ENCODE measurements at regions not wholly inside any gene's neighbourhood (a gene's known extent, or its start where the extent isn't known, plus 50 kb on each side); places are given as distances from the start of the nearest gene placed in this dataset.

DNA sequence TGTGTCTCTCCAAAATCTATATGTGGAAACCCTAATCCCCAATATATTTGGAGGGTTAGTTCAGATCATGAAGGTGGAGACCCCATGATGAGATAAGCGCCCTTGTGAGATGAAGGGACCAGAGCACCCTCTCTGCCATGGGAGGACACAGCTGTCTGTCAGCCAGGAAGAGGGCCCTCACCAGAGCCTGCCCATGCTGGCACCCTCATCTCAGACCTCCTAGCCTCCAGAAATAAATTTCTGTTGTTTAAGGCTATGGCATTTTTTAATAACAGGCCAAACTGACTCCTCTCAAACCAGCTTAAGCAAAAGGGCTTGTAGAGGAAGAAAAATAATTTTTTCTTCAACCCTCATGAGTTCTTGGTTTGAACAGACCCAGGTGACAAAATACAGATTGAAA is 79.2 kb upstream of the MAMDC2 start:
- Histone ChIP-seq H3K79me2 (ENCODE audit: insufficient read depth, low read length) (no peaks in the 10 kb centered on the region), H3F3A (ENCODE audit: low read depth) (no peaks in the 10 kb centered on the region), H3K4me3 (ENCODE audit: low read length, poor library complexity, severe bottlenecking) (no peak overlapping the region), H3K27me3 (ENCODE audit: insufficient read depth, low read length, poor library complexity, severe bottlenecking) (no peaks in the 10 kb centered on the region), H3K36me3 (ENCODE audit: insufficient read depth, low read length) (no peaks in the 10 kb centered on the region), H3K9me3 (ENCODE audit: insufficient read depth, low read depth, low read length) (no peaks in the 10 kb centered on the region), H4K20me1 (ENCODE audit: insufficient read depth, low read length, poor library complexity, severe bottlenecking) (no peaks in the 10 kb centered on the region), H3K4me2 (ENCODE audit: low read depth, low read length, poor library complexity, severe bottlenecking) (no peak overlapping the region), H2AFZ (ENCODE audit: low read length) (no peak overlapping the region), H3K4me1 (ENCODE audit: insufficient read depth, low read length, poor library complexity, severe bottlenecking) (no peaks in the 10 kb centered on the region), H3K9ac (ENCODE audit: low read depth, low read length, poor library complexity, severe bottlenecking) (no peak overlapping the region), H3K9me2 (replicated peaks; ENCODE audit: low read depth, low read length) (no peaks in the 10 kb centered on the region)
- TF ChIP-seq EZH2phosphoT487 (IDR thresholded peaks at IDR 0.05; ENCODE audit: borderline replicate concordance): no peak
- TF ChIP-seq, protein P1, sequence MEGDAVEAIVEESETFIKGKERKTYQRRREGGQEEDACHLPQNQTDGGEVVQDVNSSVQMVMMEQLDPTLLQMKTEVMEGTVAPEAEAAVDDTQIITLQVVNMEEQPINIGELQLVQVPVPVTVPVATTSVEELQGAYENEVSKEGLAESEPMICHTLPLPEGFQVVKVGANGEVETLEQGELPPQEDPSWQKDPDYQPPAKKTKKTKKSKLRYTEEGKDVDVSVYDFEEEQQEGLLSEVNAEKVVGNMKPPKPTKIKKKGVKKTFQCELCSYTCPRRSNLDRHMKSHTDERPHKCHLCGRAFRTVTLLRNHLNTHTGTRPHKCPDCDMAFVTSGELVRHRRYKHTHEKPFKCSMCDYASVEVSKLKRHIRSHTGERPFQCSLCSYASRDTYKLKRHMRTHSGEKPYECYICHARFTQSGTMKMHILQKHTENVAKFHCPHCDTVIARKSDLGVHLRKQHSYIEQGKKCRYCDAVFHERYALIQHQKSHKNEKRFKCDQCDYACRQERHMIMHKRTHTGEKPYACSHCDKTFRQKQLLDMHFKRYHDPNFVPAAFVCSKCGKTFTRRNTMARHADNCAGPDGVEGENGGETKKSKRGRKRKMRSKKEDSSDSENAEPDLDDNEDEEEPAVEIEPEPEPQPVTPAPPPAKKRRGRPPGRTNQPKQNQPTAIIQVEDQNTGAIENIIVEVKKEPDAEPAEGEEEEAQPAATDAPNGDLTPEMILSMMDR (conservative IDR thresholded peaks at IDR 0.05; ENCODE audit: low read length): no peak

DNA sequence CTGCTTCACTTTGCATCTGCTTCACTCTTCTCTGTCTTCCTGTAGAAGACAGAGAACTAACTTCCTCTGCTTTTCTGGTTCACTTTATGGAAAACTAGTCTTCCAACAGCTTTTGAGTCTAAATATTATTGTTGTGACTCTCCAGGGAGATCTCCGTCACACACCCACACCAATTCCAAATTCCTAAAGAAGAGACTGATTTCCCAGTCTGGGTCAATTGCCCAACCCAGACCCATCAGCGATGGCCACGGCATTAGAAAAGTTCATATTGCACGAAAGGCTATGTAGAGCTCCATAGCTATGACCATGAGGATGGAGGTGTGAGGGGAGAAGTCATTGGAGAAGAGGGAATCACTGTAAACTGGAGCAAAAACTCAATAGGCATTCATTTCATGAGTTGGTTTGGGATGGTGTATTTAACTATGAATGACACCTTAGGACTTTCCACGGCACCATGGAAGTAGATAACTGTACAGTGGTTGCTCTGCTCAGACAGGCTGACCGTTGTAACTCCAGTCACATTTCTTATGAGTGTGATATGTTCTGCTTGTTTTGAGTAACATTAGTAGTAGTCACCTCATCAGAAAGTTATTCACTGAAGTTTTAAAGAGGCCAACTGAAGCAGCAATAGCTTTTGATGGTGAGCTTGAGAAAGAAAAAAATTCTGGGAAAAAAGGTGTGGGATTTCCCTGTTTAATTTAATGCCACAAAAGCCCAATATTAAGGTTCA is 78.1 kb upstream of the MAMDC2 start:
- no peak overlapping the region for H2AFZ ChIP-seq (ENCODE audit: low read length)
- no peak for TF ChIP-seq EZH2phosphoT487 (IDR thresholded peaks at IDR 0.05; ENCODE audit: borderline replicate concordance)
- TF ChIP-seq, protein P1 (conservative IDR thresholded peaks at IDR 0.05; ENCODE audit: low read length): no peak
- no peaks in the 10 kb centered on the region for H3K4me1 ChIP-seq (ENCODE audit: insufficient read depth, low read length, poor library complexity, severe bottlenecking)
- H3K4me3 ChIP-seq (ENCODE audit: low read length, poor library complexity, severe bottlenecking): no peak overlapping the region
- no peak overlapping the region for H3K9ac ChIP-seq (ENCODE audit: low read depth, low read length, poor library complexity, severe bottlenecking)
- no peak overlapping the region for H3K4me2 ChIP-seq (ENCODE audit: low read depth, low read length, poor library complexity, severe bottlenecking)
- no peaks in the 10 kb centered on the region for H3K9me3 ChIP-seq (ENCODE audit: insufficient read depth, low read depth, low read length)
- H3K79me2 ChIP-seq (ENCODE audit: insufficient read depth, low read length): no peaks in the 10 kb centered on the region
- no peaks in the 10 kb centered on the region for H3F3A ChIP-seq (ENCODE audit: low read depth)
- H3K36me3 ChIP-seq (ENCODE audit: insufficient read depth, low read length): no peaks in the 10 kb centered on the region
- H4K20me1 ChIP-seq (ENCODE audit: insufficient read depth, low read length, poor library complexity, severe bottlenecking): no peaks in the 10 kb centered on the region
- H3K27me3 ChIP-seq (ENCODE audit: insufficient read depth, low read length, poor library complexity, severe bottlenecking): no peaks in the 10 kb centered on the region
- no peaks in the 10 kb centered on the region for H3K9me2 ChIP-seq (replicated peaks; ENCODE audit: low read depth, low read length)

DNA sequence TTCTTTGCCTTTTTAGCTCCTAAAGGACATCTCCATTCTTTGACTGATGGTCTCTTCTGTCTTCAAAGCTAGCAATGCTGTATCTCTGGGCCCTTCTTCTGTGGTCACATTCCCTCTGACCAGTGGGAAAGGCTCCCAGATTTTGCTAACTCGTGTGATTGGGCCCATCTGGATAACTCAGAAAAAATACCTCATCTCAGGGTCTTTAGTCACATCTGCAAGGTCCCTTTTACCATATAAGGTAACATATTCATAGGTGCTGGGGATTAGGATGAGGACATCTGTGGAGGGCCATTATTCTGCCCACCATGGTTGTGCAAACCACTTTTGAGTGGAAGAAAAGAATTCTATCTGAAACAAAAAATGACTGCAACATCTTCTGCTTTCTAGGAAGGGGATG is 76.3 kb upstream of the MAMDC2 start:
- Histone ChIP-seq H3K9me3 (ENCODE audit: insufficient read depth, low read depth, low read length) (no peaks in the 10 kb centered on the region), H3F3A (ENCODE audit: low read depth) (no peaks in the 10 kb centered on the region), H3K4me1 (ENCODE audit: insufficient read depth, low read length, poor library complexity, severe bottlenecking) (no peaks in the 10 kb centered on the region), H4K20me1 (ENCODE audit: insufficient read depth, low read length, poor library complexity, severe bottlenecking) (no peaks in the 10 kb centered on the region), H2AFZ (ENCODE audit: low read length) (no peak overlapping the region), H3K9me2 (replicated peaks; ENCODE audit: low read depth, low read length) (no peaks in the 10 kb centered on the region), H3K79me2 (ENCODE audit: insufficient read depth, low read length) (no peaks in the 10 kb centered on the region), H3K4me3 (ENCODE audit: low read length, poor library complexity, severe bottlenecking) (no peak overlapping the region), H3K4me2 (ENCODE audit: low read depth, low read length, poor library complexity, severe bottlenecking) (no peak overlapping the region), H3K9ac (ENCODE audit: low read depth, low read length, poor library complexity, severe bottlenecking) (no peak overlapping the region), H3K27me3 (ENCODE audit: insufficient read depth, low read length, poor library complexity, severe bottlenecking) (no peaks in the 10 kb centered on the region), H3K36me3 (ENCODE audit: insufficient read depth, low read length) (no peaks in the 10 kb centered on the region)
- TF ChIP-seq, protein P1 (conservative IDR thresholded peaks at IDR 0.05; ENCODE audit: low read length): no peak
- TF ChIP-seq EZH2phosphoT487 (IDR thresholded peaks at IDR 0.05; ENCODE audit: borderline replicate concordance): no peak

All from Loucy (cell line).